Activated CD4-positive, alpha-beta T cell treated with anti-CD3 and anti-CD28 coated beads, Interleukin-2, amount 50 U/mL, for 16 hours (primary cell): ENCODE measurements at regions not wholly inside any gene's neighbourhood (a gene's known extent, or its start where the extent isn't known, plus 50 kb on each side); places are given as distances from the start of the nearest gene placed in this dataset.

Experiments
- DNase-seq: peaks from one replicate; pipeline ENCODE4 v3.0.0-alpha.2; 2020

DNA sequence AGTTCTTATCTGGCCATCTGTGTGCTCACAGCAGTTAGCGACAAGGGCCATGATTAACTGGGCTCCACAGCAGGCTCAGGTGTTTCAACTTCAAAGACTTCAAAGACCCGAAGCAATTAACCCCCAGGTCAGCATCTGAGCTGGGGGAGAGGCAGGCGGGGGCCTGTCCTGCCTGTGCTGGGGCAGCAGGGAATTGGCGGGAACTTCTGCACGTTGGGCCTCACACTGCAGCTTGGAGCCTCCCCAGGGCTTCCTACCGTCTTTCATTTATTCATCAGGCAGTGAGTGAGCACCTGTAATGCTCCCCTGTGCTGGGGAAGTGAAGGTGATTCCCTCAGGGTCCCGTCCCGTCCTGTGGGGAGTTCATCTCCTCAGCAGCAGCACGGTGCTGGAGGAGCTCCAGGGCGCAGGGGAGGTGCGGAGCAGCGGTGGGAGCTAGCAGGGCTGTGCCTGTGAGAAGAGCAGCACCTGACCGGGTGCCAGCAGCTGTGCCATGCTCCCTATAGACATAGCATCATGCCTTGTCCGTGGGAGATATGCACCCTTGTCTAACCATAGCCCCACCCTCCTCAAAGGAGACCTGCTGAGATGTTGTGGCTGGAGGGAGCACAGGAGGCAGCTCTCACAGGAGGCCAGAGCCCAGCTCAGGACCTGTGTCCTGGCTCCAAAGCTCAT is 51.8 kb upstream of the FRMD1 start:
- DNase-seq: no peak

DNA sequence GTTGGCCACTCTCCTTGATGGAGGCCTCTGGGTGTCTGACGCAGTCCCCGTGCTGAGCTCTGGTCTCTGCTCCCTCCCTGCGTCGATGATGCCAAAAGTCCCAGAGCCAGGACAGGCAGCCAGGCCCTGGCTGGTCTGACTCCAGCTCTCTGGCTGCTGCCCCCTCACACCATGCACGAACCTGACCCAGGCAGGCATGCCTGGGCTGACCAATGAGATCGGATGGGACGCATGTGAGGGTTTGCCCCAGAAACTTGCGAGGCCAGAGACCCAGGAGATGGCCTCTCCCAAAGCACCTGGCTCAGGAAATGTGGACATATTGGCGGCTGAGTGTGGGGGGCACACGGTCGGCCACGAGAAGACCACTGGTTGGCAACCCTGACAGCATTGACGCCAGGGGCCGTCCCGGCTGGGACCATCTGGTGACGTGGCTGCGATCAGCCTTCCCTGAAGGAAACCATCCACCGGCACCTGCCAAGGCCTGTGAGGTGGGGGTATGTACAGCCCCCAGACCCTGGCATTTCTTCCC is 51.2 kb upstream of the FRMD1 start:
- no peak for DNase-seq

- DNase-seq: no peak
Measured at GRCh38 chr6:168129292-168130167, 50.5 kb upstream of the FRMD1 start.

DNA sequence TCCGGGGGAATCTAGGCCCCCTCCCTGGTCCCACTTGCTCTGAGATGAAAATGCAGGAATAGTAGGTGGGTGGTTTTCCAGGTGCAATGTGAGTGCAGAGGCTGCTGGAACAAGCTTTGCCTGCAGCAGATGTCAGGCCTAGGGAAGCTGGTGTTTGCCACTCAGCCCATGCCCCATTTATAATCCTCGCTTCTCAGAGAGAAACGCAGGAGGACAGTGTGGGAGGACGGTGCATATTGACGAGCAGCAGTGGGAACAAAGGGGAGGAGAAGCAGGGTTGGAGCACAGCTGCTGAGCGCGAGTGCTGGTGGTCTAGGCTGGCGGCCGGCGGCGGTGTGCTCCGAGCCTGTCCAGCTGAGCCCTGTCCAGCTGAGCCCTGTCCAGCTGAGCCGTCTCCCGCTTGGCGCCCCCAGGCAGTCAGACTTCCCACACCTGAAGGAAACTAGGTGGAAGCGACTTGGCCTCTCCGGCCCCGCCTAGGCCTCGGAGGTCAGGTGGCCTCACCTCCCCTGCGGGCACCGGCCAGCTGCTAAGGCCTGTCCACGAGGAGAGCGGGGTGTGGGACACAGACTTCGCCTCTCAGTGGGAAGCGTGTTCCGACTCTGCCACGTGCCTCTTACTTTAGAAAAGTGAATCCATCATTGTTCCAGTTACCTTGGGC is 49.7 kb upstream of the FRMD1 start:
- no peak for DNase-seq
